ENCODE measurements at regions not wholly inside any gene's neighbourhood (a gene's known extent, or its start where the extent isn't known, plus 50 kb on each side); places are given as distances from the start of the nearest gene placed in this dataset.
A peak's percentile ranks its signal among the peaks of the same experiment; 100 is the strongest.

- no peak for DNase-seq
- no peaks in the 10 kb centered on the region for H3K9me3 ChIP-seq
- whole genome bisulfite sequencing, 2 donors: 94 to 100% methylated on average over 3 of the region's 3 CpGs
- H3K4me1 ChIP-seq: no peaks in the 10 kb centered on the region
- no peak overlapping the region for H3K27ac ChIP-seq
- H3K27me3 ChIP-seq: no peaks in the 10 kb centered on the region
- no peaks in the 10 kb centered on the region for H3K36me3 ChIP-seq (ENCODE audit: low read depth, missing control alignments)
- TF ChIP-seq POLR2A (IDR thresholded peaks at IDR 0.05): no peak
- TF ChIP-seq, protein P1, sequence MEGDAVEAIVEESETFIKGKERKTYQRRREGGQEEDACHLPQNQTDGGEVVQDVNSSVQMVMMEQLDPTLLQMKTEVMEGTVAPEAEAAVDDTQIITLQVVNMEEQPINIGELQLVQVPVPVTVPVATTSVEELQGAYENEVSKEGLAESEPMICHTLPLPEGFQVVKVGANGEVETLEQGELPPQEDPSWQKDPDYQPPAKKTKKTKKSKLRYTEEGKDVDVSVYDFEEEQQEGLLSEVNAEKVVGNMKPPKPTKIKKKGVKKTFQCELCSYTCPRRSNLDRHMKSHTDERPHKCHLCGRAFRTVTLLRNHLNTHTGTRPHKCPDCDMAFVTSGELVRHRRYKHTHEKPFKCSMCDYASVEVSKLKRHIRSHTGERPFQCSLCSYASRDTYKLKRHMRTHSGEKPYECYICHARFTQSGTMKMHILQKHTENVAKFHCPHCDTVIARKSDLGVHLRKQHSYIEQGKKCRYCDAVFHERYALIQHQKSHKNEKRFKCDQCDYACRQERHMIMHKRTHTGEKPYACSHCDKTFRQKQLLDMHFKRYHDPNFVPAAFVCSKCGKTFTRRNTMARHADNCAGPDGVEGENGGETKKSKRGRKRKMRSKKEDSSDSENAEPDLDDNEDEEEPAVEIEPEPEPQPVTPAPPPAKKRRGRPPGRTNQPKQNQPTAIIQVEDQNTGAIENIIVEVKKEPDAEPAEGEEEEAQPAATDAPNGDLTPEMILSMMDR (IDR thresholded peaks at IDR 0.05): no peak
- intact Hi-C loops (cut with DNase I; ENCODE audit: low total_unique reads): no loop called here
- no peak overlapping the region for H3K4me3 ChIP-seq
Observed at GRCh38 chr4:41377196-41377595, 120.5 kb downstream of the UCHL1 start.

GRCh38 chr4:41379230-41379629 lies 122.5 kb downstream of the UCHL1 start:
- no peak overlapping the region for H3K4me3 ChIP-seq
- no peaks in the 10 kb centered on the region for H3K9me3 ChIP-seq
- 93 to 100% methylated on average over 1 of the region's 1 CpG for WGBS, 2 donors
- H3K27ac ChIP-seq: no peak overlapping the region
- H3K4me1 ChIP-seq: no peaks in the 10 kb centered on the region
- intact Hi-C loops (cut with DNase I; ENCODE audit: low total_unique reads): no loop called here
- no peaks in the 10 kb centered on the region for H3K27me3 ChIP-seq
- no peaks in the 10 kb centered on the region for H3K36me3 ChIP-seq (ENCODE audit: low read depth, missing control alignments)
- no peak for DNase-seq
- no peak for TF ChIP-seq POLR2A (IDR thresholded peaks at IDR 0.05)
- TF ChIP-seq, protein P1 (IDR thresholded peaks at IDR 0.05): no peak

DNA sequence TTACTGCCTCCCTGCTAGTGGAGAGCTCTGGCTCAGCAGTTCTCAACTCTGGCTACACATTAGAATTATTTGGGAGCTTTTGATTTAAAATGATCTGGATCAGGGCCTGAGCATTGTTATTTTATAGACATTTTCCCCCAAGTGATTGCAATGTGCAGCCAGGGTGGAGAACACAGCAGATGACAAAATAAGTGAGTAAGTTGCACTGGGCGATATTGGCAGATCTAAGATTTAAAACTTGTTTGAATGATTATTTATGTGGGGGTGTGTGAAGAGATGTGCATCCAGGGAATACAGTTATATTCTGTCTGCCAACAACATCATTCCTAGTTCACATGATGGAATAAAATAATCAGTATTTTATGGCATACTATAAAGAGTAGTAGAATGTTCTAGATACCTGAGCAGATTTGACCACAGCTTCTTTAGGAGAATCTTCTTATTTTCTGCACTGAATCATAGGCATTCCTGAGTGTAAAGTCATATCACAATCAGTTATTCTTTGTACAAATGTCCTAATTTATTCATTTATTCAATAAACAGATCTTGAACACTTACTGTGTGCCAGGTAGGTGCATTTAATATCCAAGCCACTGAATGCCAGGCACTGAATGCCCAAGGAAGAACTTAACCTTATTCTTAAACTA lies 123.9 kb downstream of the UCHL1 start:
- Histone ChIP-seq H3K27me3 (no peaks in the 10 kb centered on the region), H3K9me3 (no peaks in the 10 kb centered on the region), H3K27ac (no peak overlapping the region), H3K4me3 (no peak overlapping the region), H3K4me1 (peaks cover 5% of the 10 kb centered on the region), H3K36me3 (ENCODE audit: low read depth, missing control alignments) (no peaks in the 10 kb centered on the region)
- 67 to 87% methylated on average over 1 of the region's 1 CpG for WGBS, 2 donors
- no peak for DNase-seq
- TF ChIP-seq POLR2A (IDR thresholded peaks at IDR 0.05): no peak
- TF ChIP-seq, protein P1 (IDR thresholded peaks at IDR 0.05): no peak
- intact Hi-C loops (cut with DNase I; ENCODE audit: low total_unique reads): no loop called here

DNA sequence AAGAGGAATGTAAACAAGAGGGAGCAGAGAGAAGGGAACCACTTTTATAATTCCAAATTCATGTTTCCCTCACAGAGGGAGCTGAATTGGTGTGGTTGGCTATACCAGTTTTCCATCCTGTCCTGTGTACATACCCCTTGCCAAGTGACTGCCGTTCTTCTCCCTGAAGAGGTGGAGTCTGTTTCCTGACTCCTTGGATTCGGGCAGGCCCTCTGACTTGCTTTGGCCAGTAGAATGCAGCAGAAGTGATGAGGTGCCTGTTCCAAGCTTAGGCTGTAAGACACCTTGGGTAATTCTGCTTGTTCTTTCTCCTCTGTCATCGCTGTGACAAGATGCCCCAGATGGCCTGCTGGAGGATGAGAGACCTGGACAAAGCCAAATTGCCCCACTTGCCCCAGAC lies 124.7 kb downstream of the UCHL1 start:
- TF ChIP-seq, protein P1 (IDR thresholded peaks at IDR 0.05): no peak
- no peak for TF ChIP-seq POLR2A (IDR thresholded peaks at IDR 0.05)
- Histone ChIP-seq H3K27me3 (no peaks in the 10 kb centered on the region), H3K27ac (no peak overlapping the region), H3K36me3 (ENCODE audit: low read depth, missing control alignments) (no peaks in the 10 kb centered on the region), H3K4me3 (no peak overlapping the region), H3K9me3 (no peaks in the 10 kb centered on the region), H3K4me1 (peaks cover 5% of the 10 kb centered on the region)
- intact Hi-C loops (cut with DNase I; ENCODE audit: low total_unique reads): no loop called here
- WGBS, 2 donors: 55 to 85% methylated on average over 2 to 3 of the region's 3 CpGs
- no peak for DNase-seq

- Histone ChIP-seq H3K4me3 (no peak overlapping the region), H3K9me3 (no peaks in the 10 kb centered on the region), H3K4me1 (peaks cover 5% of the 10 kb centered on the region), H3K27me3 (no peaks in the 10 kb centered on the region), H3K36me3 (ENCODE audit: low read depth, missing control alignments) (no peaks in the 10 kb centered on the region), H3K27ac (no peak overlapping the region)
- TF ChIP-seq, protein P1 (IDR thresholded peaks at IDR 0.05): no peak
- TF ChIP-seq POLR2A (IDR thresholded peaks at IDR 0.05): no peak
- WGBS, 2 donors: 11 to 36% methylated on average over 1 of the region's 1 CpG
- peak; percentile 77 for DNase-seq
- intact Hi-C loops (cut with DNase I; ENCODE audit: low total_unique reads): no loop called here
Observed at GRCh38 chr4:41384992-41385391, 128.3 kb downstream of the UCHL1 start.
